HG03280 (cell line): ENCODE measurements at regions not wholly inside any gene's neighbourhood (a gene's known extent, or its start where the extent isn't known, plus 50 kb on each side); places are given as distances from the start of the nearest gene placed in this dataset.
"Not testable (repeated sequence)": the region's sequence is repeated elsewhere in the genome, so short reads cannot be mapped to it uniquely, and the experiment has no call there.

Source experiments
- ATAC-seq: cut with Tn5 transposase; IDR thresholded peaks from one replicate; pipeline ENCODE4 v1.9.1; 2021; ENCODE audit warnings: mild to moderate bottlenecking, moderate library complexity; ENCODE audit not compliant: unreplicated experiment

DNA sequence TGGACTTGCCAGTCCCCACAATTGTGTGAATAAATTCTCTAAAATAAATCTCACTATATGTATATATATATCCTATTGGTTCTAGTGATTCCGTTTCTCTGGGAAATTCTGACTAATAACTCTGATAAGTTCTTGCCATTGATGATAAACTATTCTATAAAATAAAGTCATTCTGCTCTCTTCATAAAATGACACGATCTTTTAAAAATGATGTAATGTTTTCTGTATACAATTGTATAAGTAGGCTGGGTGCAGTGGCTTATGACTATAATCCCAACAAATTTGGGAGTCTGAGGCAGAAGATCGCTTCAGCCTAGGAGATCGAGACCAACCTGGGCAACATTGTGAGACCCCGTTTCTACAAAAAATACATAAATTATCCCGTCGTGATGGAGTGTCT lies 541.0 kb upstream of the ADGRL4 start:
- ATAC-seq: no peak

- no peak for ATAC-seq
These were observed 536.9 kb upstream of the ADGRL4 start for GRCh38 chr1:79543394-79543793.

DNA sequence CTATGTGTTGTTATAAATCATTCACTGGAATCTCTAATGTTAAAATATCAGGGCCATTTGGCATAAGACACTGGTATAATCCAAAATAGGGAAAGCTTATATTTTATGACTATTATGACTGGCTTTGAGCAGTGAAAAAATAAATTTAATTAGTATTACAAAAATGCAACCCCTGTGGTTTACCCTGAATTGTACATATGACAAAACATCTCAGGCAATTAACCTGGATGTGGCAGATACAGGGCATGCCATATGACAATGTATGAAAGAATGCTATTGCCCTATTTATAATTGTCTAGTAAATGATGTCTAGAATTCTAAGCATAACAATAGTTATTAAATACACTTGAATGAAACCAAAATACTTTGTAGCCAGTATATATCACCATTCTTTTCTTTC lies 532.5 kb upstream of the ADGRL4 start:
- no peak for ATAC-seq

DNA sequence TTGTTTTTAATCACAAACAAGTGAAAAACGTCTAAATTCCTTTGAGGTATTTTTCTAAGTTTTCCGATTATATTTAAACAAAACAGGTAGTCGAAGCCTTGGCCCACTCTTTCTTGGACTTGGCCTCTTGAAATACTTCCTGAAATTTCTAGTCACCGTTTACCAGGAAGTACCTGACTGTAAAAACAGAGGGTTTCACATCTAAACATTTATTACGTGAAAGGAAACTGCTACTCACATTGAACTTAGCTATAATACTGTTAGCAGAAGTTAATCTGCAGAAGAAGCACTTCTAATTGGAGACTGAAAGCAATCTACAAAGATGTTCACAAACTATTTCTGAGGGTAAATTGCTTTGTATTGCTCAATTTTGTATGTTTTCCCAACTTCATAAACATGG lies 526.0 kb upstream of the ADGRL4 start:
- ATAC-seq: no peak

DNA sequence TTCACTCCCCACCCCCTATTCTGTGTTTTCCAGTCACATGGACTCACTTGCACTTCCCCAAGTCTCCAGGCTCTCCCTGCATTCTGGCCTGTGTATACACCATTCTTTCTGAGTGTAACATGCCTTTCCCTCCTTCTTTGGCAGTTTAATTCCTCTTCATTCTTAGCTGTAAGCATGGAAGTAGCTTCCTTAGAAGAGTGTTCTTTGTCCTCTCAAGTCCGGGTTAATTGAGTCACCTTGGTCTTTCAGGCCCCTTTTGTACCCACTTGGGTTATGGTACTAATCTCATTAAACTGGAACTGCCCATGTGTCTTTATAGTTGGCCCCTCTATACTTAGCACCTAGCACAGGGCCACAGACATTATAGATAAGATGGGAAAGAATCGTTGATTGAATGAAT lies 525.3 kb upstream of the ADGRL4 start:
- ATAC-seq: no peak

DNA sequence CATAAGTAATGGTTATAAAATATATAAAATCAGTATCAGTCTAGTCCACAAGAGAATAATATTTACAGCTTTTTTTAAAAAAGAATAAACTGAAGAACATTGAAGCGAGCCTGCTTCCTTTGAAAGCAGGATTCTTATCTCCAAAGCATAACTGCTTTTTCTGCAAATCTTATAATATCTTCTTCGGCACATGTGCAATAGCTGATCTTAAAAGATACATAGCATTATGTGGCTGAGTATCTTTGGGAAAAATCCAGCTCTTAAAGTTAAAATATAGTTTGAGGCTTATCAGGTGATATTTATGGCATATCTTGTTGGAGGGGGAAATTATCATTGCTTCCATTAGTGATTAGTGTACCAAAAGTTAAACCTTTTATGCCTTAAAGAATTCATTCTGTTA lies 523.9 kb upstream of the ADGRL4 start:
- ATAC-seq: no peak

DNA sequence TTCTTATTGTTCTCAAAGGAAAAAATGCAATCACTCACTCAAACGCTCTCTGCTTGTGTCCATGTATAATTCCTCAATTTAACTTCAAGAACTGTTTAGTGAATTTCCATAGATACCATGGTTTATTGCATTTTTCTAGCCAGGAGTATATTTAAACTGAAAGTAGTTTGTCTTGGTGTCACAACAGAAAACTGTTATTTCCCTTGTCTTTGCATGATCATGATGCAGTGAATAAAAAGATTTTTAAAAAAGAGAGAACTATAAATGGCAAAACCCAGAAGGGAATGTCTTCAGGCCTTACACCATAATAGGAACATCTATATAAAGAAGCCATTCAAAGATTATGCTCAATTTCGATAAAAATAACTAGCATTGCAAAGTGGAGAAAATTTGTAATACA lies 523.5 kb upstream of the ADGRL4 start:
- no peak for ATAC-seq

- ATAC-seq: no peak
These were observed 517.6 kb upstream of the ADGRL4 start for GRCh38 chr1:79524126-79524525.

DNA sequence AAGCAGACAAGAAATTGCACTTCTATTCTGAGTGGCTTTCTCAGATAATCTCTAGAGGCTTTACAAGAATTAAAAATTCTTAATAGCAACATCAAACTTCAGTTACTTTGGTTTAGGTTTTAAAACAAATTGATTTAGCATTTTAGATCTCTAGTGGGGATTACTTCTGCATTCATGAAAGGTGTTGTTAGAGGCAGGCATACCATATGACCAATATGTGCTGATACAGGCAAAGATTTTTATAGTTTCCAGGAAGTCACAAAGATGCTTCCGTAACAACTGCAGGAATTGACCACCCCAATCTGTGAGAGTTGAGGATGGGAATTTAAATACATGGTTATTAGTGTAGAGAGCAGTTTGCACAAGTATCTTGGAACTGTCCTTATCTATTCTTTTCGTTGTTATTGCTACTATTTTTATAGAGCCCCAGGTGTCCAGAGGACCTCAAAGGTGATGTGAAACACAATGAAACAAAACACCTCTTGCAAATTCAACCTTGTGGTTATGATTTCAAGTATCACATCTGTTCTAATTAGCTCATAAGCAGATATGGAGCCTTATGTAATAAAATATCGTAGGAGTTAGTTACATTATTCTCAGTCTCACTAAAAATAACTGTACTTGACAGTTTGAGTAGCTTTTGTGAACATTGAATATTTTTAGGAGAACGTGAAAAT lies 512.7 kb upstream of the ADGRL4 start:
- ATAC-seq: no peak

- ATAC-seq: no peak
These were observed 511.1 kb upstream of the ADGRL4 start for GRCh38 chr1:79517470-79518224.

DNA sequence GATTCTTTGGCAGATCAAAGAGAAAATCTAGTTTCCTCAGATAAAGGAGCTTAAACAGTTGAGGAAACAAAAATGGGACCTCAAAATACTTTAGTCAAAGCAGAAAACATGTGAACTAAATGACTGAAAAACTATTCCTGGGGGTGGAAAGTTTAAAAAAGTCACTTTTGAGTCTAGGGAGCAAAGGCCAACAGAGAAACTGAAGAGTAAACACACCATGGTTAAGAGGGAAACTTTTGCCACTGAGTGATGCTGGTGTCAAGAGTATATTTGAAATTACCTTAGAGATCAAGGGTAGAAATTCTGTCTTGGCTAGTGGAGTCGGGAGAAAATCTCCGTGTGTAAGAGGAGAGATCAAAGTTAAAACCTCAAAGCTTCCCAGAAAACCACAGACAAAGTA lies 501.2 kb upstream of the ADGRL4 start:
- no peak for ATAC-seq

GRCh38 chr1:79501153-79501552 lies 494.6 kb upstream of the ADGRL4 start:
- ATAC-seq: no peak

- ATAC-seq: no peak
These were observed 493.0 kb upstream of the ADGRL4 start for GRCh38 chr1:79499541-79499940.

DNA sequence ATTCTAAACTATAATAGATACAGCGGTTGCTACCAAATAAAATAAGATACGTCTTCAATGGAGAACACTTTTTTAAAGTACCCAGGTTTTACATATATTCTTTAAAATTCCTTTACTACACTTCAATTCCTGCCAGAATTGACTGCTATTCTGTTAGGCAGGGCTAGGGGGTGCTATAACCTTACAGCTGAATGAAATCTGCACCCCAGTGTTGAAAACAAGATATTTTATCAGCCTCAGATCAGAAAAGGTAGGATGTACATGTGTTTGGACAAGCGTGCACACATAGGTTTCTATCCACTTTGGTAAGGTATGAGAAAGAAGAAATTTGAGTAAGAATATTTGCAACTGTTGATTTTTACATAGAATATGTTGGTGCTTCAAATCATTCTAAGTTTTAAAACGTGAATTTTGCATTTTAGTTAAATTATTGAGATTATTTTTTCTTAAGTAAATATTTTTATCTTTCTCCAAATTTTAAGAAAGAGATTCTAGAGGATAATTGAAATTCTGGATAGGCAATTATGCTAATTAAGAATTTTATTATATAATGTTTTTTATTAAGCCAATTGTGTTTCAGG lies 490.8 kb upstream of the ADGRL4 start:
- peak; percentile 85 for ATAC-seq

- no peak for ATAC-seq
These were observed 489.6 kb upstream of the ADGRL4 start for GRCh38 chr1:79496129-79496528.

GRCh38 chr1:79493702-79494101 lies 487.2 kb upstream of the ADGRL4 start:
- not testable (repeated sequence) for ATAC-seq

- not testable (repeated sequence) for ATAC-seq
These were observed 482.1 kb upstream of the ADGRL4 start for GRCh38 chr1:79488572-79489121.

- no peak for ATAC-seq
These were observed 472.3 kb upstream of the ADGRL4 start for GRCh38 chr1:79478728-79479373.

DNA sequence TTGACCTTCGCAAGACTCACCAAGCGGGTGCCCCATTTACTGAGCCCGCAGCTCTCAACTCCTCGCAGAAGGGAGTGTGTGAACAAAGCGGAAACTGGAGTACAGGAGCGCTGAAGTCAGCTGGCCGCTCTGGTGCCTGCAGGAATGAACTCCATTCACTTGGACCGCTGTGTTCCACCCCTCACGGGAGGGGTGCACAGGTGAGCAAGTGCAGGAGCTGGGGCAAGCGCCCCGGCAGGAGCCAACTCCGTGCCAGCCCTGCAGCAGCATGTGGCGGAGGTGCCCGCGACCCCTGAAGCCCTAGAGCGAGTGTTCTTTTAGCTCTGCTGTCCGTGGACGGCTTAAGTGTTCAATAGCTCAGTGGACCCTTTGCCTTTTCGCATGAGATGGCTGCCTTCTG lies 471.6 kb upstream of the ADGRL4 start:
- ATAC-seq: no peak

DNA sequence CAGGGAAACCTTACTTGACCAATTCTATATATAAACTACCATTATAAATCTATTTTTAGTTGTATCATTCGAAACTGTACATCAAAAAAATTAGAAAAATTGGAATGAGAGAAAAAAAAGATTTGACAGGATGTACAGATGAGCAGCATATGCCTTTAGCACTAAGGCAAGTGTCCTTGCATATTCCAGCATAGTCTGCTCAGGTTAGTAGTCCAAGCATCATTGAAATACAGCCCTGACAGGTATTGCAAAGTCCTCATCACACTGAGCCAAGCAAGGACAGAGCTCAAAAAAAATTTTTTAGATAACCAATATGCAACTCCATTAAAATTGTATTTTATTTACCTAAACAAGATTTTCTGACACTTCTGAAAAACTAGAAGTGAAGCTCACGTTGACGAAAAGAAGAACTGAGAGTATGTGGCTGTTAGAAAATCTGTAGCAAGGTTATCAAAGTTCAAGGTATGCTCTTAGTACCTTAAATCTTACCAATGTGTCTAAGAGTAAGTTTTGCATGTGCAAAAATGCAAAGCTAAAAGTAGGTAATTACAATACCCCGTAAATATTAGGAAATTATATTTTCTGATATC lies 465.6 kb upstream of the ADGRL4 start:
- ATAC-seq: peak; percentile 88

DNA sequence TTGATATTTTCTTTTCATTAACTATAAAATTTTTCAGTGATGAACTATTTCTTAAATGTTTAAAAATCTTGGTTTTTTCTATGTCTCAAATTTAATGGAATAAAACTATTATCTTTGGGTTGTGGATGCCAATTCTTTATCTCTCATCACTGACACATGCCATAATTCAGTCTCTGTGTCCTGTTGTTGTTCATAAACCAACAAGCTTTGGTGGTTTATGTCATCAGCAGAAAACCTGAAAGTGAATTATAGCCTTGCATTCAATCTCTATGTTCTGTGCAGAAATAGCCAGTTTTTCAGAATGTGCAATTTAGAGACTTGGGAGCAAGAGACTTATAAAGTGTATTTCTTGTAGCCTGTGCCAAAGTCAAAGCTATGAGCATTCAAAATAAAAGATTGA lies 462.6 kb upstream of the ADGRL4 start:
- no peak for ATAC-seq
